ENCODE measurements at regions not wholly inside any gene's neighbourhood (a gene's known extent, or its start where the extent isn't known, plus 50 kb on each side); places are given as distances from the start of the nearest gene placed in this dataset.

DNA sequence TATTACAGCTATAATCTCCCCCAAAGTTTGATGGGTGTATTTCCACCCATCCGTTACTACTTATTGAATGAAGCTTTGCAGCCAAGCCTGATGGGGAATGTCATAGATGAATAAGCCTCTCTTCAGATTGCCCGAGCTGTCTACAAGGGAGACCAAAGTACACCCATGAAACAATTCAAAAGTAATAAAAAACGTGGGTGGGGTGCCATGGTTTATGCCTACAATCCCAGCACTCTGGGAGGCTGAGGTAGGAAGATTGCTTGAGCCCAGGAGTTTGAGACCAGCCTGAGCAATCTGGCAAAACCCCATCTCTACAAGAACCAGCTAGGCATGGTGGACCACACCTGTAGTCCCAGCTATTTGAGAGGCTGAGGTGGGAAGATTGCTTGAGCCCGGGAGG lies 419.2 kb downstream of the FGF9 start:
- Histone ChIP-seq H3K4me3 (ENCODE audit: low read depth in 2 of 2, low read length in 1 of 2) (no peak overlapping the region), H3K27ac (ENCODE audit: low read depth in 2 of 2, low read length in 1 of 2) (no peak overlapping the region), H3K36me3 (replicated peaks in 1 of 2; ENCODE audit: control insufficient read depth in 1 of 2, insufficient read depth in 2 of 2, low read length in 1 of 2) (no peaks in the 10 kb centered on the region), H3K4me1 (ENCODE audit: control insufficient read depth in 1 of 2, insufficient read depth in 2 of 2, low read depth in 1 of 2, low read length in 1 of 2) (no peaks in the 10 kb centered on the region), H3K79me2 (ENCODE audit: insufficient read depth) (no peaks in the 10 kb centered on the region), H3F3A (replicated peaks; ENCODE audit: insufficient read depth) (no peaks in the 10 kb centered on the region), H3K9me2 (no peaks in the 10 kb centered on the region), H3K27me3 (ENCODE audit: insufficient read depth) (no peaks in the 10 kb centered on the region), H3K9ac (no peak overlapping the region), H2AFZ (ENCODE audit: low read depth) (no peak overlapping the region), H3K9me3 (no peaks in the 10 kb centered on the region), H3K4me2 (no peak overlapping the region), H4K20me1 (ENCODE audit: insufficient read depth) (no peaks in the 10 kb centered on the region)
- TF ChIP-seq TEAD4 (IDR thresholded peaks at IDR 0.05; ENCODE audit: borderline replicate concordance, insufficient read depth) (no peak), EZH2phosphoT487 (IDR thresholded peaks at IDR 0.05; ENCODE audit: borderline replicate concordance, low read depth) (no peak), RAD21 (IDR thresholded peaks at IDR 0.05; ENCODE audit: low read length) (no peak), NRF1 (IDR thresholded peaks at IDR 0.05; ENCODE audit: low read depth, low read length) (no peak), FOSL2 (IDR thresholded peaks at IDR 0.05; ENCODE audit: borderline replicate concordance, low read depth) (no peak), FOXJ3 (CRISPR knock-in tag; IDR thresholded peaks at IDR 0.05) (no peak), EP300 (IDR thresholded peaks at IDR 0.05; ENCODE audit: borderline replicate concordance in 1 of 2, low read depth in 1 of 2, low read length in 1 of 2) (no peak), RFX5 (IDR thresholded peaks at IDR 0.05; ENCODE audit: low read length) (no peak), SIN3A (IDR thresholded peaks at IDR 0.05; ENCODE audit: borderline replicate concordance, low read depth, low read length) (no peak), GABPA (IDR thresholded peaks at IDR 0.05; ENCODE audit: low read depth) (no peak), FOXM1 (IDR thresholded peaks at IDR 0.05; ENCODE audit: low read depth) (no peak)
- TF ChIP-seq, protein P1, sequence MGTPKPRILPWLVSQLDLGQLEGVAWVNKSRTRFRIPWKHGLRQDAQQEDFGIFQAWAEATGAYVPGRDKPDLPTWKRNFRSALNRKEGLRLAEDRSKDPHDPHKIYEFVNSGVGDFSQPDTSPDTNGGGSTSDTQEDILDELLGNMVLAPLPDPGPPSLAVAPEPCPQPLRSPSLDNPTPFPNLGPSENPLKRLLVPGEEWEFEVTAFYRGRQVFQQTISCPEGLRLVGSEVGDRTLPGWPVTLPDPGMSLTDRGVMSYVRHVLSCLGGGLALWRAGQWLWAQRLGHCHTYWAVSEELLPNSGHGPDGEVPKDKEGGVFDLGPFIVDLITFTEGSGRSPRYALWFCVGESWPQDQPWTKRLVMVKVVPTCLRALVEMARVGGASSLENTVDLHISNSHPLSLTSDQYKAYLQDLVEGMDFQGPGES (IDR thresholded peaks at IDR 0.05; ENCODE audit: low read depth, low read length) = no peak
- no peak for DNase-seq
- ChIA-PET CTCF (no interaction called here), POLR2A (no interaction called here)
- WGBS (ENCODE audit: low lambda C conversion rate) = 0% methylated on average over 4 of the region's 4 CpGs

DNA sequence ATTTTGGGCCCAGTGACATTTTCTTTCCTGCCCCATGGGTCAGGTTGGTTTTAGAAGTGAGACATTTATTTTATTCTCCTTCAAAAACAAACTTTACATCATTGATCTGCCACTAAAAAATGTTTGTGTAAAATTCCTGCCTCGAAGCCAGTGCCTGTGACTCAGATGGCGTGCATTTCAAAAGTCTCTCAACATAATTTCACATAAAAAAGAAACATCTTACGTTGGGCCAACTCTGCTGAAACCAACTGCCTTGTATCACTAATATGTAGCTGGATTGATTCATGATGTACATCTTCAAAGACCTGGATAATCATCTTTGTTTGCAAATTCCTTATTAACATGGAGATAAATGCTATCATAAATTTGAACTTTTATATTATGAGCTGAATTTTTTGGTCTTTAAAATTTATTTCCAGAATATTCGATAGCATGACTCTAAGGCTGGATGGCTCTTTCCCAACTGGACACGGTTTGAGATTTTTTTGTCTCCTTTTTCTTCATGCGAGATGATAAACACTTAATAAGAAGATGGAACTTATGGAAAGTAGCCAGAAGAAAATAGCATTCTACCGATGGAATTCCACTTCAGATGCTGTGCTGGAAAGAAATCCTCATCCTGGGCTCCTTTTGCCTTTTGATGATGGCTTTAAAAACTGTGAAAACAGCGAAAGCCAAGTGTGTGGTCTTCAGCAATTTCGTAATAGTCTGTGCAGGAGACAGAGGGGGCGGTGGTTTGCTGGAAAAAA lies 420.5 kb downstream of the FGF9 start:
- H3K9me3 ChIP-seq = no peaks in the 10 kb centered on the region
- no peaks in the 10 kb centered on the region for H3K27me3 ChIP-seq (ENCODE audit: insufficient read depth)
- WGBS (ENCODE audit: low lambda C conversion rate) = 4% methylated on average over 10 of the region's 10 CpGs
- no peaks in the 10 kb centered on the region for H3K9me2 ChIP-seq
- no peaks in the 10 kb centered on the region for H4K20me1 ChIP-seq (ENCODE audit: insufficient read depth)
- no peaks in the 10 kb centered on the region for H3K36me3 ChIP-seq (replicated peaks in 1 of 2; ENCODE audit: control insufficient read depth in 1 of 2, insufficient read depth in 2 of 2, low read length in 1 of 2)
- ChIA-PET CTCF (no interaction called here), POLR2A (no interaction called here)
- DNase-seq = no peak
- H3K4me2 ChIP-seq = no peak overlapping the region
- TF ChIP-seq JUND (IDR thresholded peaks at IDR 0.05) (no peak), TAF1 (IDR thresholded peaks at IDR 0.05; ENCODE audit: borderline replicate concordance, low read depth, low read length) (no peak), MEF2A (IDR thresholded peaks at IDR 0.05; ENCODE audit: borderline replicate concordance, low read depth) (no peak), FOSL2 (IDR thresholded peaks at IDR 0.05; ENCODE audit: borderline replicate concordance, low read depth) (no peak), GATA2 (CRISPR knock-in tag; IDR thresholded peaks at IDR 0.05) (no peak), TEAD4 (IDR thresholded peaks at IDR 0.05; ENCODE audit: borderline replicate concordance, insufficient read depth) (no peak), EZH2phosphoT487 (IDR thresholded peaks at IDR 0.05; ENCODE audit: borderline replicate concordance, low read depth) (no peak), EP300 (IDR thresholded peaks at IDR 0.05; ENCODE audit: borderline replicate concordance in 1 of 2, low read depth in 1 of 2, low read length in 1 of 2) (no peak)
- TF ChIP-seq, protein P2, sequence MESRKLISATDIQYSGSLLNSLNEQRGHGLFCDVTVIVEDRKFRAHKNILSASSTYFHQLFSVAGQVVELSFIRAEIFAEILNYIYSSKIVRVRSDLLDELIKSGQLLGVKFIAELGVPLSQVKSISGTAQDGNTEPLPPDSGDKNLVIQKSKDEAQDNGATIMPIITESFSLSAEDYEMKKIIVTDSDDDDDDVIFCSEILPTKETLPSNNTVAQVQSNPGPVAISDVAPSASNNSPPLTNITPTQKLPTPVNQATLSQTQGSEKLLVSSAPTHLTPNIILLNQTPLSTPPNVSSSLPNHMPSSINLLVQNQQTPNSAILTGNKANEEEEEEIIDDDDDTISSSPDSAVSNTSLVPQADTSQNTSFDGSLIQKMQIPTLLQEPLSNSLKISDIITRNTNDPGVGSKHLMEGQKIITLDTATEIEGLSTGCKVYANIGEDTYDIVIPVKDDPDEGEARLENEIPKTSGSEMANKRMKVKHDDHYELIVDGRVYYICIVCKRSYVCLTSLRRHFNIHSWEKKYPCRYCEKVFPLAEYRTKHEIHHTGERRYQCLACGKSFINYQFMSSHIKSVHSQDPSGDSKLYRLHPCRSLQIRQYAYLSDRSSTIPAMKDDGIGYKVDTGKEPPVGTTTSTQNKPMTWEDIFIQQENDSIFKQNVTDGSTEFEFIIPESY (IDR thresholded peaks at IDR 0.05; ENCODE audit: borderline replicate concordance, low read depth) = no peak
- TF ChIP-seq, protein P3, sequence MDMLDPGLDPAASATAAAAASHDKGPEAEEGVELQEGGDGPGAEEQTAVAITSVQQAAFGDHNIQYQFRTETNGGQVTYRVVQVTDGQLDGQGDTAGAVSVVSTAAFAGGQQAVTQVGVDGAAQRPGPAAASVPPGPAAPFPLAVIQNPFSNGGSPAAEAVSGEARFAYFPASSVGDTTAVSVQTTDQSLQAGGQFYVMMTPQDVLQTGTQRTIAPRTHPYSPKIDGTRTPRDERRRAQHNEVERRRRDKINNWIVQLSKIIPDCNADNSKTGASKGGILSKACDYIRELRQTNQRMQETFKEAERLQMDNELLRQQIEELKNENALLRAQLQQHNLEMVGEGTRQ (IDR thresholded peaks at IDR 0.05; ENCODE audit: borderline replicate concordance, low read depth, low read length) = no peak
- TF ChIP-seq, protein P4, sequence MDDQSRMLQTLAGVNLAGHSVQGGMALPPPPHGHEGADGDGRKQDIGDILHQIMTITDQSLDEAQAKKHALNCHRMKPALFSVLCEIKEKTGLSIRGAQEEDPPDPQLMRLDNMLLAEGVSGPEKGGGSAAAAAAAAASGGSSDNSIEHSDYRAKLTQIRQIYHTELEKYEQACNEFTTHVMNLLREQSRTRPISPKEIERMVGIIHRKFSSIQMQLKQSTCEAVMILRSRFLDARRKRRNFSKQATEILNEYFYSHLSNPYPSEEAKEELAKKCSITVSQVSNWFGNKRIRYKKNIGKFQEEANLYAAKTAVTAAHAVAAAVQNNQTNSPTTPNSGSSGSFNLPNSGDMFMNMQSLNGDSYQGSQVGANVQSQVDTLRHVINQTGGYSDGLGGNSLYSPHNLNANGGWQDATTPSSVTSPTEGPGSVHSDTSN (IDR thresholded peaks at IDR 0.05) = no peak
- no peaks in the 10 kb centered on the region for H3K4me1 ChIP-seq (ENCODE audit: control insufficient read depth in 1 of 2, insufficient read depth in 2 of 2, low read depth in 1 of 2, low read length in 1 of 2)
- H3K9ac ChIP-seq = no peak overlapping the region
- H3K79me2 ChIP-seq (ENCODE audit: insufficient read depth) = no peaks in the 10 kb centered on the region
- no peaks in the 10 kb centered on the region for H3F3A ChIP-seq (replicated peaks; ENCODE audit: insufficient read depth)
- no peak overlapping the region for H3K4me3 ChIP-seq (ENCODE audit: low read depth in 2 of 2, low read length in 1 of 2)
- H3K27ac ChIP-seq (ENCODE audit: low read depth in 2 of 2, low read length in 1 of 2) = no peak overlapping the region
- H2AFZ ChIP-seq (ENCODE audit: low read depth) = no peak overlapping the region

Data from SK-N-SH (cell line).